ENCODE measurements at regions not wholly inside any gene's neighbourhood (a gene's known extent, or its start where the extent isn't known, plus 50 kb on each side); places are given as distances from the start of the nearest gene placed in this dataset.

DNA sequence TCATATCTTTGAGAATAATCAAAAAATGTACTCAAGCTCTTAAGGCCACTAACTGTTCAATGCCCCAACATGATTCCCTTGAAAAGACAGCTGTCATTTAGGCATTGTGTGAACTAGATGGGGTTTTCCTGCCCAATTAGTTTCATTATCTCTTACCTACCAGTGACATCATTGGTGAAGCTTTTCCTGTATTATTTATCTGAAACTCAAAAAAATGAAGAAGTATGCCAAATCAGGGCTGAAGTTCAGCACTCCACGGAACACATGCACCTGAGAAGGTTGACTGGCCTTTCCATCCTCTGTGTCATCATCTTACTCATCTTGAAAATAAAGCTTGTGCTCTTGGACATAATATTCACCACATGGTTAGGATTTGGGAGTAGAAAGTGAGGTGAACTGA lies 126.4 kb downstream of the TXNL1 start:
- Mint-ChIP-seq H3K27me3 (ENCODE audit: low read depth) (peaks cover 3% of the 10 kb centered on the region), H3K36me3 (ENCODE audit: low read depth) (no peaks in the 10 kb centered on the region), H3K4me3 (no peak overlapping the region), H3K27ac (no peak overlapping the region), H3K4me1 (peaks cover 9% of the 10 kb centered on the region), H3K9me3 (no peaks in the 10 kb centered on the region)
- no peak for TF ChIP-seq CTCF (IDR thresholded peaks at IDR 0.05; ENCODE audit: unreplicated experiment in 3 of 3)

DNA sequence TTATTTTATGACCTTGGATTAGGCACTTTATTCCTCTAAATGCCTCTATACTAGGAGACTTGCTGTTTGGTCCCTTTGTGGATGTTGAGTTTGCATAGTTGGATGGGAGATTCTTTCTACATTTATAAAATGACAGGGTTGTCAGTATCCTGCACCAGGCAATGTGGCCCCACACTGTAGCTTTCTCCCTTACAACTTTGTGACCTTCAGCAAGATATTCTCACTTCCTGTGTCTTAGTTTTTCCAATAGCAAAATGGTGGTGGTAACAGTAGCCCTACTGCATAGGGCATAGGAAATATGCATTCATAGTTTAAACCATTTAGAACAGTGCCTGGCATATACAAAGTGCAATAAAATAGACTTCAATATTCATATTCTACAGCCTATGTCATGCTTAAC lies 128.3 kb downstream of the TXNL1 start:
- Mint-ChIP-seq H3K27ac (no peak overlapping the region), H3K4me3 (no peak overlapping the region), H3K4me1 (no peaks in the 10 kb centered on the region), H3K27me3 (ENCODE audit: low read depth) (peaks cover 3% of the 10 kb centered on the region), H3K36me3 (ENCODE audit: low read depth) (no peaks in the 10 kb centered on the region), H3K9me3 (no peaks in the 10 kb centered on the region)
- no peak for TF ChIP-seq CTCF (IDR thresholded peaks at IDR 0.05; ENCODE audit: unreplicated experiment in 3 of 3)

DNA sequence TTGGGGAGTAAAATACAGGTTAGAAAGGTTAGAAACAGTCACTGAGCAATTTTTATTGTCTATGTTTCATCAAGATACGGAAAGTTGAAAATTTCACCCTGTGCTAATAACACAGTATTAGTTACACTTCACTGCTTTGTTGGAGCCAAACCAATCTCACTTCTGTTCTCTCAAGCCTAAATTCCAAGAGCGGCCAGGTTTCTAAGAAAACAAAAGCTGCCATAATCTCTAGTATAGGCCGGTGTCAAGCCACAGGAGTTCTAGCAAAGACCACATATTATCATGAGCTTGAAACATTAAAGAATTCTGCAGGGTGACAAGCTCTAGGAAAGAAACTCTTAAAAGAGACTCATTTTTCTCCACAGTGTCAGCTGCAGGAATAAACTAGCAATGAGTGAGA lies 128.7 kb downstream of the TXNL1 start:
- Mint-ChIP-seq H3K36me3 (ENCODE audit: low read depth) (no peaks in the 10 kb centered on the region), H3K27ac (no peak overlapping the region), H3K9me3 (peaks cover 1% of the 10 kb centered on the region), H3K4me3 (no peak overlapping the region), H3K27me3 (ENCODE audit: low read depth) (peaks cover 4% of the 10 kb centered on the region), H3K4me1 (no peaks in the 10 kb centered on the region)
- TF ChIP-seq CTCF (IDR thresholded peaks at IDR 0.05; ENCODE audit: unreplicated experiment in 3 of 3): no peak

DNA sequence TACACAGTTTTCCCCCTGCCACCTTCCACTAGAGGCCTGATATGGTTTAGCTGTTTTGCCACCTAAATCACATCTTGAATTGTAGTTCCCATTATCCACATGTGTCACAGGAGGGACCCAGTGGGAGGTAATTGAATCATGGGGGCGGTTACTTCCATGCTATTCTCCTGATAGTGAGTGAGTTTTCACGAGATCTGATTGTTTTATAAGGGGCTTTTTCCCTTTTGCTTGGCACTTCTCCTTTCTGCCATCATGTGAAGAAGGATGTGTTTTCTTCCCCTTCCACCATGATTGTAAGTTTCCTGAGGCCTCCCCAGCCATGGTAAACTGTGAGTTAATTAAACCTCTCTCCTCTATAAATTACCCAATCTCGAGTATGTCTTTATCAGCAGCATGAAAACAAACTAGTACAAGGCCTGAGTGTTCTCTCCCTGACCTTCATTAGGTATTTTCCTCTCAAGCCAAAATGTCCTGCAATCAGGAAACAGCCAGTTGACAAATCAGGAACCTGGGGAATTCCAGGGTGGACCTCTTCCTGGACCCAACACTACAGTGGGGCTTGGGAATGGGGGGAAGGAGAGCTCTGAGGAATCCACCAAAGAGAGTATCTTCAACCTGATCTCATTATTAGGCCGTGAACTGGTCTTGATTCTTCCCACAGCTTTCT lies 129.9 kb downstream of the TXNL1 start:
- H3K36me3 Mint-ChIP-seq (ENCODE audit: low read depth): no peaks in the 10 kb centered on the region
- peaks cover 6% of the 10 kb centered on the region for H3K9me3 Mint-ChIP-seq
- H3K4me1 Mint-ChIP-seq: no peaks in the 10 kb centered on the region
- no peak for TF ChIP-seq CTCF (IDR thresholded peaks at IDR 0.05; ENCODE audit: unreplicated experiment in 3 of 3)
- H3K4me3 Mint-ChIP-seq: no peak overlapping the region
- no peak overlapping the region for H3K27ac Mint-ChIP-seq
- H3K27me3 Mint-ChIP-seq (ENCODE audit: low read depth): peaks cover 7% of the 10 kb centered on the region

- no peak overlapping the region for H3K4me3 Mint-ChIP-seq
- no peak overlapping the region for H3K27ac Mint-ChIP-seq
- TF ChIP-seq CTCF (IDR thresholded peaks at IDR 0.05; ENCODE audit: unreplicated experiment in 3 of 3): no peak
- peaks cover 11% of the 10 kb centered on the region for H3K9me3 Mint-ChIP-seq
- peaks cover 7% of the 10 kb centered on the region for H3K27me3 Mint-ChIP-seq (ENCODE audit: low read depth)
- peaks cover 6% of the 10 kb centered on the region for H3K4me1 Mint-ChIP-seq
- no peaks in the 10 kb centered on the region for H3K36me3 Mint-ChIP-seq (ENCODE audit: low read depth)
These were observed 132.4 kb downstream of the TXNL1 start for GRCh38 chr18:56505971-56506370.

DNA sequence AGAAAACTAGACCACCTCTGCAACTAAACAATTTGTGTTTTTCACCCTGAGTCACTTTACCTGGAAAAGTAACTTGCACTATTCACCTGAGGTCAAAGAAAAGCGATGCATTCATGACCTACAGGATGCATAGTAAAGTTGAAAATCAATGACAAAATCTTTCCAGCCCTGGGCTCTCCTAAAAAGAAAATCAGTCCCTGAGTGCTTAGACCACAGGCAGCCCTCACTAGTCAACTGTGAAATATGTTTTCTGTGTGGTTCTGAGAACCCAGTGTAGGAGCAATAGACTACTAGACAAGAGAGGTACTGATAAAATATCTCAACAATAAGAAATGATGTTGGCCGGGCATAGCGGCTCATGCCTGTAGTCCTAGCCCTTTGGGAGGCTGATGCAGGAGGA lies 133.1 kb downstream of the TXNL1 start:
- TF ChIP-seq CTCF (IDR thresholded peaks at IDR 0.05; ENCODE audit: unreplicated experiment in 3 of 3): no peak
- peaks cover 11% of the 10 kb centered on the region for H3K9me3 Mint-ChIP-seq
- no peaks in the 10 kb centered on the region for H3K36me3 Mint-ChIP-seq (ENCODE audit: low read depth)
- H3K4me3 Mint-ChIP-seq: no peak overlapping the region
- no peak overlapping the region for H3K27ac Mint-ChIP-seq
- H3K27me3 Mint-ChIP-seq (ENCODE audit: low read depth): peaks cover 4% of the 10 kb centered on the region
- H3K4me1 Mint-ChIP-seq: peaks cover 6% of the 10 kb centered on the region

All from nephron (organoid).